Coronary artery (tissue), 2 donors: ENCODE measurements at regions not wholly inside any gene's neighbourhood (a gene's known extent, or its start where the extent isn't known, plus 50 kb on each side); places are given as distances from the start of the nearest gene placed in this dataset.
A peak's percentile ranks its signal among the peaks of the same experiment; 100 is the strongest.
"Not testable (repeated sequence)": the region's sequence is repeated elsewhere in the genome, so short reads cannot be mapped to it uniquely, and the experiment has no call there.

Experiments used
- DNase-seq: peaks from one replicate; pipeline ENCODE4 v3.0.0-alpha.2; 2017; ENCODE audit warnings: low spot score
- H3K27ac ChIP-seq, 2 donors: fragments of 200-600 bp; sonication (generic); one replicate each; pipeline ENCODE4 v1.5.1; 2016 to 2019
- H3K4me3 ChIP-seq: fragments of 200-600 bp; sonication (generic); 2 replicates; pipeline ENCODE4 v1.5.1; 2016; ENCODE audit warnings: mild to moderate bottlenecking, moderate library complexity
- TF ChIP-seq, protein P1 (sequence below): fragments of 200-600 bp; sonication (generic); IDR thresholded peaks from one replicate; pipeline ENCODE4 v1.5.1; 2019; ENCODE audit warnings: antibody characterized with exemption

- DNase-seq, result no peak
- TF ChIP-seq, protein P1, sequence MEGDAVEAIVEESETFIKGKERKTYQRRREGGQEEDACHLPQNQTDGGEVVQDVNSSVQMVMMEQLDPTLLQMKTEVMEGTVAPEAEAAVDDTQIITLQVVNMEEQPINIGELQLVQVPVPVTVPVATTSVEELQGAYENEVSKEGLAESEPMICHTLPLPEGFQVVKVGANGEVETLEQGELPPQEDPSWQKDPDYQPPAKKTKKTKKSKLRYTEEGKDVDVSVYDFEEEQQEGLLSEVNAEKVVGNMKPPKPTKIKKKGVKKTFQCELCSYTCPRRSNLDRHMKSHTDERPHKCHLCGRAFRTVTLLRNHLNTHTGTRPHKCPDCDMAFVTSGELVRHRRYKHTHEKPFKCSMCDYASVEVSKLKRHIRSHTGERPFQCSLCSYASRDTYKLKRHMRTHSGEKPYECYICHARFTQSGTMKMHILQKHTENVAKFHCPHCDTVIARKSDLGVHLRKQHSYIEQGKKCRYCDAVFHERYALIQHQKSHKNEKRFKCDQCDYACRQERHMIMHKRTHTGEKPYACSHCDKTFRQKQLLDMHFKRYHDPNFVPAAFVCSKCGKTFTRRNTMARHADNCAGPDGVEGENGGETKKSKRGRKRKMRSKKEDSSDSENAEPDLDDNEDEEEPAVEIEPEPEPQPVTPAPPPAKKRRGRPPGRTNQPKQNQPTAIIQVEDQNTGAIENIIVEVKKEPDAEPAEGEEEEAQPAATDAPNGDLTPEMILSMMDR, result no peak
- H3K27ac ChIP-seq, result peak overlapping the region; percentile 23 to 73
Measured at GRCh38 chr13:44718467-44718866, 142.3 kb upstream of the TSC22D1 start.

GRCh38 chr13:44715287-44716230 lies 139.4 kb upstream of the TSC22D1 start:
- DNase-seq, result no peak
- peak overlapping the region; percentile 10 for H3K4me3 ChIP-seq
- TF ChIP-seq, protein P1, result no peak
- H3K27ac ChIP-seq, result peak overlapping the region; percentile 59 to 83

More at GRCh38 chr13:44718467-44718866, 142.3 kb upstream of the TSC22D1 start:
- no peak overlapping the region for H3K4me3 ChIP-seq

DNA sequence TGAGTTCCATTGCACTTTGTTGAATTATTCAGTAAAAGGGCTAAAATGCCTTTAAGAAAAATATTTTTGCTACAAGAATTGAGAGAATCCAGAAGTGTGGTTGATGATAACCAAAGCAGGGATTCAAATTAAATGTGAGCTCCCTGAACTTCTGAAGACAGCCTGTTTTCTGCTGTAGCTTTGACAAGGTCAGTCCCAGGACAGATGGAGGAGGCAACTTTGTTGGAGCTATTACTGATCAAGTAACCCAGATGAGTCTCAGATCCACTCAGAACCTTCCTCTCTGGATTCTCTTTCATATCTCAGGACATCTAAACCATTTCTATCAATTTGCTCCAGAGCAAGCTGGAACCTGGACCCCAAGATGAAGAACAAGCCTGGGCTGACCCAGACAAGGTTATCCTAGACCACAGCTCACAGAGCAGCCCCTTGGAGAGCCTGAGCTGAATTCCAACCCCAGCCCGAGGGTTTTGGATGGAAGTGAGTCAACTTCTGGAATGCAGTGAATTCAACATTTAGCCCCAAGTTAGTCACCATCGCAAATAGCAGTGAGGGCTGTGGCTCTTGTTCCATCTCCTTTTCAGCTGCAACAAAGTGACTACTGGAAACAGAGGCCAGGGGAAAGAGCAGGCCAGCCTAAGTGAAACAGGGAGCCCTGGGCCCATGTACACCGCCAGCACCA lies 137.8 kb upstream of the TSC22D1 start:
- TF ChIP-seq, protein P1, result no peak
- peak; percentile 85 for DNase-seq
- no peak overlapping the region for H3K4me3 ChIP-seq
- peak overlapping the region; percentile 59 to 91 for H3K27ac ChIP-seq

DNA sequence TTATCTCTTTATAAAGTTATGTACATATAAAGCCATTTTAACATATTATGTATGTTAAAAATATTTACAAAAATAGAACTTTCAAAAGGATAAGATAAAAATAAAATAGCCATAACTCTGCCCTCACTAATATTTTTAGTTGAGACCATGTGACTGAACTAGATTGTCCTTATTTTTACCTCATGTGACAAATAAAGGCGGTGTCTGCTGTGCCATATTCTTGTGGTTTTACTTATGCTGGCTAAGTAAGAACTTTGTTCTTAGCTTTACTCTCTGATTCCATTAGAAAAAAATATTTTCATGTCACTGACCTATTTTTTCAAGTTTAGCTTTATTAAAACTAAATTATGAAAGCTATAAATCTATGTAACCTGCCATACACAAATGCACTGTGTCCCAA lies 135.6 kb upstream of the TSC22D1 start:
- H3K4me3 ChIP-seq, result no peak overlapping the region
- no peak for DNase-seq
- H3K27ac ChIP-seq, result peak overlapping the region; percentile 59 to 91
- TF ChIP-seq, protein P1, result no peak

- peak overlapping the region; percentile 34 to 58 for H3K27ac ChIP-seq
- no peak overlapping the region for H3K4me3 ChIP-seq
- TF ChIP-seq, protein P1, result no peak
- DNase-seq, result no peak
Measured at GRCh38 chr13:44710576-44710975, 134.4 kb upstream of the TSC22D1 start.

DNA sequence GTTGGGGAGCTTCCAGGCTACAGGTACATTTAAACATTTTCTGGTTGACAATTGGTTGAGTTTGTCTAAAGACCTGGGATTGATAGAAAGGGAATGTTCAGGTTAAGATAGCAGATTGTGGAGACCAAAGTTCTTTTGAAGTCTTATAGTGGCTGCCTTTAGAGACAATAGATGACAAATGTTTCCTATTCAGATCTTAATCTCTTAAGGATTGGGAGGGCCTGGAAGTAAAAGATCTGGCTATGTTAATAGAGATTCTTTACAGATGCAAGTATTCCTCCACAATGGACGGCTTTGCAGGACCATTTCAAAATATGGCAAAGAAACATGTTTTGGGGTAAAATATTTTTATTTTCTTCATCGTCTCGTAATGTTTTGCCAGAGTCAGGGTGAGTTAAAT lies 128.7 kb upstream of the TSC22D1 start:
- not testable (repeated sequence) for DNase-seq

DNA sequence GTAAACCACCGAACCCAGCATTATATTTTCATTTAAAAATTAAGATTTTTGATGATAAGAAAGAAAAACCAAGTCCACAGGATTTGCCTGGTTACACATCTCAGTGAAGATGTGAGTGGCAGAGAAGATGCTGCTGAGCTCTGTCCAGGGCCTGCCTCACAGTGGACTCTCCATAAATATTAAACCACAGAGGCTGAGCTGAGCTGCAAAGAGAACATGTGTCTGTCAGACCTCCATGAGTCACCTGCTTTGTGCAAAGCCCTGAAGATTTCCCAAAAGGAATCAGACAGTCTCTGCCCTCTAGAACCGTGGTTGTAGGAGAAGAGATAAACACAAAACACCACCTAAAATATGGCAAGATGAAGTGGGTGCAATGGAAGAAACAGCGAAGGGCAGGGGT lies 127.2 kb upstream of the TSC22D1 start:
- no peak for DNase-seq
- H3K27ac ChIP-seq, result no peak overlapping the region
- no peak overlapping the region for H3K4me3 ChIP-seq
- TF ChIP-seq, protein P1, result no peak

More for the DNA sequence above, 128.7 kb upstream of the TSC22D1 start:
- H3K27ac ChIP-seq, H3K4me3 ChIP-seq: not testable (repeated sequence)
